ENCODE measurements at regions not wholly inside any gene's neighbourhood (a gene's known extent, or its start where the extent isn't known, plus 50 kb on each side); places are given as distances from the start of the nearest gene placed in this dataset.

GRCh38 chr6:156595476-156595875 lies 181.7 kb upstream of the ARID1B start:
- TF ChIP-seq POLR2A (IDR thresholded peaks at IDR 0.05), result no peak
- no peak for TF ChIP-seq EP300 (IDR thresholded peaks at IDR 0.05)

Data from sigmoid colon (tissue), 4 donors.